GM12873 (cell line): ENCODE measurements at regions not wholly inside any gene's neighbourhood (a gene's known extent, or its start where the extent isn't known, plus 50 kb on each side); places are given as distances from the start of the nearest gene placed in this dataset.

Experiments used
- TF ChIP-seq, protein P1 (sequence below): IDR thresholded peaks from 2 replicates; pipeline ENCODE4 v1.5.1; 2012; ENCODE audit warnings: low read depth, mild to moderate bottlenecking, moderate library complexity, low read length, control low read depth; ENCODE audit not compliant: insufficient read depth; ENCODE audit errors: missing control alignments

DNA sequence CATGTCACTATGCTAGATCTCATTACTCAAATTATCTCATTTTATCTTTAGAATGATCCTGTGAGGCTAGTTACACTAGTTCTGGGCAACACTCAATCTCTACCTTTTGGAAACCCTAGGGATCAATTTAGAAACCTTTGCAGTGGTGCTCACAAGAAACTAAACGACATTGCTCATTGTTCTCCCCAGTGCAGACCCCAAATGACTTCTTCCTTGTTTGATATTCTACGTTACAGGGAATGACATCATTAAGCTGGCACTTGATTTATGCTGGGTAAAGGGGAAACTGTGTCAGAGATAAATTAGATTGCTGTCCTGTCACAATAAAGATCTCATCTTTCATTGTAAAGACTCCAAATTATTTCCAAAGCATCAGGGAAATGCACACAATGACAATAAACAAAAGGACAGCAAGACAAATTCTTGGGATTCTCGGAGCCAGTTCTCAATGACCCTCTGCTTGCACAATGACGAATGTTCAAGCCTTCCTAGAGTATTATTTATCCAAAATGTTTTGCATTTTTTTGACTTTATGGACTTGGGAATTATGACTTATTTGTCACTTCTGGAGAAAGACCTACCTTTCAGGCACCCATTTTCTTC lies 1121.8 kb upstream of the TENM4 start:
- TF ChIP-seq, protein P1, sequence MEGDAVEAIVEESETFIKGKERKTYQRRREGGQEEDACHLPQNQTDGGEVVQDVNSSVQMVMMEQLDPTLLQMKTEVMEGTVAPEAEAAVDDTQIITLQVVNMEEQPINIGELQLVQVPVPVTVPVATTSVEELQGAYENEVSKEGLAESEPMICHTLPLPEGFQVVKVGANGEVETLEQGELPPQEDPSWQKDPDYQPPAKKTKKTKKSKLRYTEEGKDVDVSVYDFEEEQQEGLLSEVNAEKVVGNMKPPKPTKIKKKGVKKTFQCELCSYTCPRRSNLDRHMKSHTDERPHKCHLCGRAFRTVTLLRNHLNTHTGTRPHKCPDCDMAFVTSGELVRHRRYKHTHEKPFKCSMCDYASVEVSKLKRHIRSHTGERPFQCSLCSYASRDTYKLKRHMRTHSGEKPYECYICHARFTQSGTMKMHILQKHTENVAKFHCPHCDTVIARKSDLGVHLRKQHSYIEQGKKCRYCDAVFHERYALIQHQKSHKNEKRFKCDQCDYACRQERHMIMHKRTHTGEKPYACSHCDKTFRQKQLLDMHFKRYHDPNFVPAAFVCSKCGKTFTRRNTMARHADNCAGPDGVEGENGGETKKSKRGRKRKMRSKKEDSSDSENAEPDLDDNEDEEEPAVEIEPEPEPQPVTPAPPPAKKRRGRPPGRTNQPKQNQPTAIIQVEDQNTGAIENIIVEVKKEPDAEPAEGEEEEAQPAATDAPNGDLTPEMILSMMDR, result no peak

DNA sequence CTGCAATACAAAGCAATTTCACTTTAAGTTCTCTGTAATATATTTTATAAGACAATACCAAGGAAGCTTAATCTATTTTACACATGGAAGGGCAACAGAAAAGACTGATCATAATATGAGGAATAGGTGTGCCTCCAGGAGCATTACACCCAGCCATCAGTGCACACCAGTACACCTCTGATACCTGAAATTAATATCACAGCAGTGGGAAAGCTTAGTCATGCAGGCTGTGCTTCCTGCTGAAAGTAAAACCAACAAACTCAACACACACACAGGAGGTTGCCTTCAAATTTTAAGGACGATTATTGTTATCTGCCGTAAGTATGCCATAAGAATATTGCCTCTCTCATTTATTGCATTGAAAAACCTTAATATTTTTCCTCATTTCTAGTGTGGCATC lies 1119.1 kb upstream of the TENM4 start:
- TF ChIP-seq, protein P1, result no peak

DNA sequence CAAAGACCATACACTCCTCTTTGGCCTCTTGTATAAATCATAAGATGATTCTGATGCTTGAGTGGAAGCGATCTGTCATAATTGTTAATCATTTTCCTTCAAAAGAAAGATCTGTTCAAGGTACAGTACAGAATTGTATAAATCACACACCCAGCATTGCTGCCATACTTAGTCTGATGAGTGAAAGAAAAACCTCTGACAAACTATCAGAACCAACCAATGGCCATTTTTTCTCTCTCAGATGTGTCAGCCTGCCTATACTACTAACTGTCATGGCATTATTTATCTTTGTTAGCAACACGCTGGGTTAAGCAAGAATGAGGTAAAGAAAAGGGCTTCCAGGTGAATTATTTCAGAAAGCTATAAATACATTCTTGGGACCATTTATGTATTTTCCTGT lies 1112.7 kb upstream of the TENM4 start:
- TF ChIP-seq, protein P1, result no peak

DNA sequence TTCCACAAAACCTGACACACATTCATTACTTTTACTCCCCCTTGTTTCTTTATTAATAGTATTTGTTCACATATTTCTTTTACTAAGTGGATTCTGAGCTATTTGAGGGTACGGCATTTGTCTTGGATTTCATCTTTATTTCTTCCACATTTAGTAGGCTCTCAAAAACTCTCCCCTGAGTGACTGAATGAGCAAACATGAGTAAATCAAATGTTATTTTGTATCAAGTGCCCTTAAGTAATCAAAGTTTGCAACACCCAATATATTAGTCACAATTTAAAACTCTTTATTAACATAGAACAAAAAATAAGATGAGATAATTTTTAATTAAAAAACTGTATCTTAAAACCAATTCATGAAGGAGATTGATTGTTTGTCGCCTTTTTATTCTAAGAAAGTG lies 1101.9 kb upstream of the TENM4 start:
- TF ChIP-seq, protein P1, result no peak

DNA sequence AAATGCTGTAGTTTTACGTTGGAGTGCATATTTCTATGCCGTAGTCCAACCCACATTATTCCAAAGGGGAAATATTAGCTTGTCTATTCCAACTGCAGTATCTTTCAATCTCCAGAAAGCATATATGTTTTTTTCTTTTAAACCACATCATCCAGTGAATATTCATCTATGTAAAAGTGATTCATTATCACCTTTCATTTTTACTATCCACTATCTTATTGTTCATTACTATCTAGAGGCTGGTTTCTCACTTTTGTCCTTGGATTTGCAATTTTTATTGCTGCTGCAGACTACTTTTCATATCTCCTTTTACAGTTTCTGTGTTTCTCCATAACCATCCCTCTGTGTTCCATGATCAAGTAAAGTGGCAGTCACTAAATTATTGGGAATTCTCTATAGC lies 1097.2 kb upstream of the TENM4 start:
- TF ChIP-seq, protein P1, result no peak

DNA sequence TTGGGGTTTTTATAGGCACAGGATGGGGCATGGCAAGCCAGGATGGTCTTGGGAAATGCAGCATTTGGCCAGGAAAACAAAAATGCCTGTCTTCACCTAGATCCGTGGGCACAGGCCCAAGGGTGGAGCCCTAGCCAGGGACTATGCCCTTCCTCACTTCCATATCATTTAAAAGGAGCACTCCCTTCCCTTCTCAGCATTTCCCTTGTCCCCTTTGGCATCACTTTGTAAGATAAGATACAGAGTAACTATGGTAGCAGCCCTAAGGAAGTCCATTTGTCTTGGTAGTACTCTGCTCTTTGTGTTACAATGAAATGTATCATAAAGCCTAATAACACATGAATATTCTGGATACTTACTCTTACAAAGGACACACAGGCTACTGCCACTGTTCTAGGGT lies 1092.6 kb upstream of the TENM4 start:
- TF ChIP-seq, protein P1, result no peak

DNA sequence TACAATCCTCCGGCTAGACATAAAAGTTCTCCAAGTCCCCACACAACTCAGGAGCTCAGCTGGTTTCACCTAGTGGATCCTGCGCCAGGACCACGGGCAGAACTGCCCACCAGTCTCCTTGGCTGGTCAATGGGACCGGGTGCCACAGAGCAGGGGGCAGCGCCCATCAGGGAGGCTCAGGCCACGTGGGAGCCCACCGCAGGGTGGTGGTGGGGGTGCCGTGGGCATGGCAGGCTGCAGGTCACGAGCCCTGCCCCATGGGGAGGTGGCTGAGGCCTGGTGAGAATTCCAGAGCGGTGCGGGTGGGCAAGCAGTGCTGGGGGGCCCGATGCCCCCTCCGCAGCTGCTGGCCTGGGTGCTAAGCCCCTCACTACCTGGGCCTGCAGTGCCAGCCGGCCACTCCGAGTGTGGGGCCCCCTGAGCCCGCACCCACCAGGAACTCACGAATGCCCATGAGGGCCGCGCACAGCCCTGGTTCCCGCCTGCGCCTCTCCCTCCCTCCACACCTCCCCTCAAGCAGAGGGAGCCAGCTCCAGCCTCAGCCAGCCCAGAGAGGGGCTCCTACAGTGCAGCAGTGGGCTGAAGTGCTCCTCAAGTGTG lies 1091.9 kb upstream of the TENM4 start:
- TF ChIP-seq, protein P1, result no peak

DNA sequence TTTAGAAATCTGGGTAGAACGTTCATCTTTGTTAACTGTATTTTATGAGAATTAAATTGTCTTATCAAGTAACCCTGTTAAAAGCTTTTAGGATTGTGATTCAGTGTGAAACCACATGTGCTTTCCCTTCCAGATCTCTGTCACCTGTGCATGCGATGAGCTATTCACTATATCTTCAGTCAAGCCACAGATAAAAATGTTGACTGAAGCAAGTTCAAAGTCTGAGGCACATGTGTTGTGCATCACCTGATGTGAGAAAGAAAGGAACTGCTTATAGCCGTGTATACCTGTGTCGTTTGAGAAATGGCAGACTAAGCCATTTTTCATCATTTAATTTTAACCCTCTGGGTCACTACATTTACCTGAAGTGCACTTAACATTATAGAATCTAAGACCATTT lies 1088.9 kb upstream of the TENM4 start:
- TF ChIP-seq, protein P1, result no peak
